Vagina (tissue), 2 donors: ENCODE measurements at regions not wholly inside any gene's neighbourhood (a gene's known extent, or its start where the extent isn't known, plus 50 kb on each side); places are given as distances from the start of the nearest gene placed in this dataset.
"Not testable (repeated sequence)": the region's sequence is repeated elsewhere in the genome, so short reads cannot be mapped to it uniquely, and the experiment has no call there.

Source experiments
- POLR2A ChIP-seq, 2 donors: fragments of 450-650 bp; IDR thresholded peaks; one replicate each; pipeline ENCODE4 v1.6.1; 2017; ENCODE audit warnings: antibody characterized with exemption in 2 of 2, mild to moderate bottlenecking in 2 of 2, moderate library complexity in 2 of 2
- TF ChIP-seq, protein P1 (sequence below), 3 experiments: fragments of 450-650 bp in 2 of 3; fragments of 200-600 bp in 1 of 3; sonication (generic) in 1 of 3; IDR thresholded peaks; one replicate each; pipeline ENCODE4 v1.5.1; 2017 to 2019; ENCODE audit warnings: antibody characterized with exemption in 3 of 3, mild to moderate bottlenecking in 2 of 3, moderate library complexity in 2 of 3

DNA sequence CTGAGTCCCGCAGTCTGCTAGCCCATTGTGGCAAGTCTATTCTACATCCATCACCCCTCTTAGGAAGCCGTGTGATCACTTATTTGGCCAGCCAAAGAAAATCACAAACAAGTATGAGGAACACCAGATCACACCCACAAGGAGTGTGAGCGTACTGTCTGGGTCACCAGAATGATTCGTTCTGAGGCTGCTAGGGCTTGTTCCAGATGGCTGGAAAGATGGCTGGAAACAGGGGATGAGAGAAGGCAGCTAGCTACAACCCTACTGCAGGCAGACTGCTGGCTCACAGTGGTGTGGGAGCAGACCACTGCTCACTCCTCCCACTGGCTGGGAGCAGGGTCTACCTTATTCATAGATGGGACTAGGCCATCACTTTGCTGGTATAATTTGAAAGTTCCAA lies 97.4 kb downstream of the TRIM69 start:
- TF ChIP-seq, protein P1, sequence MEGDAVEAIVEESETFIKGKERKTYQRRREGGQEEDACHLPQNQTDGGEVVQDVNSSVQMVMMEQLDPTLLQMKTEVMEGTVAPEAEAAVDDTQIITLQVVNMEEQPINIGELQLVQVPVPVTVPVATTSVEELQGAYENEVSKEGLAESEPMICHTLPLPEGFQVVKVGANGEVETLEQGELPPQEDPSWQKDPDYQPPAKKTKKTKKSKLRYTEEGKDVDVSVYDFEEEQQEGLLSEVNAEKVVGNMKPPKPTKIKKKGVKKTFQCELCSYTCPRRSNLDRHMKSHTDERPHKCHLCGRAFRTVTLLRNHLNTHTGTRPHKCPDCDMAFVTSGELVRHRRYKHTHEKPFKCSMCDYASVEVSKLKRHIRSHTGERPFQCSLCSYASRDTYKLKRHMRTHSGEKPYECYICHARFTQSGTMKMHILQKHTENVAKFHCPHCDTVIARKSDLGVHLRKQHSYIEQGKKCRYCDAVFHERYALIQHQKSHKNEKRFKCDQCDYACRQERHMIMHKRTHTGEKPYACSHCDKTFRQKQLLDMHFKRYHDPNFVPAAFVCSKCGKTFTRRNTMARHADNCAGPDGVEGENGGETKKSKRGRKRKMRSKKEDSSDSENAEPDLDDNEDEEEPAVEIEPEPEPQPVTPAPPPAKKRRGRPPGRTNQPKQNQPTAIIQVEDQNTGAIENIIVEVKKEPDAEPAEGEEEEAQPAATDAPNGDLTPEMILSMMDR (IDR thresholded peaks at IDR 0.05): not testable (repeated sequence)
- not testable (repeated sequence) for TF ChIP-seq POLR2A (IDR thresholded peaks at IDR 0.05)
